ENCODE measurements at regions not wholly inside any gene's neighbourhood (a gene's known extent, or its start where the extent isn't known, plus 50 kb on each side); places are given as distances from the start of the nearest gene placed in this dataset.
"Not testable (repeated sequence)": the region's sequence is repeated elsewhere in the genome, so short reads cannot be mapped to it uniquely, and the experiment has no call there.

- H3K36me3 ChIP-seq (replicated peaks in 1 of 2; ENCODE audit: insufficient read depth in 1 of 2, low read depth in 2 of 2); H3K4me3 ChIP-seq; intact Hi-C loops (cut with DNase I); DNase-seq; H3K27ac ChIP-seq; ATAC-seq; H3K4me1 ChIP-seq; H3K9me3 ChIP-seq; H3K27me3 ChIP-seq: not testable (repeated sequence)
- 83 to 87% methylated on average over 20 to 24 of the region's 29 CpGs for whole genome bisulfite sequencing, 2 donors
These were observed 71.8 kb downstream of the TMEM121 start for GRCh38 chr14:105598040-105598763.

- H3K4me1 ChIP-seq; ATAC-seq; H3K9me3 ChIP-seq; H3K36me3 ChIP-seq (replicated peaks in 1 of 2; ENCODE audit: insufficient read depth in 1 of 2, low read depth in 2 of 2); H3K4me3 ChIP-seq; intact Hi-C loops (cut with DNase I); DNase-seq; H3K27ac ChIP-seq; H3K27me3 ChIP-seq: not testable (repeated sequence)
- 72 to 78% methylated on average over 15 to 22 of the region's 26 CpGs for WGBS, 2 donors
These were observed 72.7 kb downstream of the TMEM121 start for GRCh38 chr14:105598925-105599586.

GRCh38 chr14:105600195-105600938 lies 74.0 kb downstream of the TMEM121 start:
- 80 to 82% methylated on average over 2 to 46 of the region's 52 CpGs for WGBS, 2 donors
- H3K36me3 ChIP-seq (replicated peaks in 1 of 2; ENCODE audit: insufficient read depth in 1 of 2, low read depth in 2 of 2); H3K4me1 ChIP-seq; H3K9me3 ChIP-seq; DNase-seq; H3K27me3 ChIP-seq; H3K4me3 ChIP-seq; intact Hi-C loops (cut with DNase I); H3K27ac ChIP-seq; ATAC-seq: not testable (repeated sequence)

GRCh38 chr14:105600939-105601359 lies 74.6 kb downstream of the TMEM121 start:
- no peak overlapping the region for H3K4me3 ChIP-seq
- intact Hi-C loops (cut with DNase I), result no loop called here
- no peaks in the 10 kb centered on the region for H3K4me1 ChIP-seq
- no peaks in the 10 kb centered on the region for H3K36me3 ChIP-seq (replicated peaks in 1 of 2; ENCODE audit: insufficient read depth in 1 of 2, low read depth in 2 of 2)
- H3K27ac ChIP-seq, result no peak overlapping the region
- H3K27me3 ChIP-seq, result no peaks in the 10 kb centered on the region
- DNase-seq, result no peak
- no peaks in the 10 kb centered on the region for H3K9me3 ChIP-seq
- no peak for ATAC-seq
- TF ChIP-seq CTCF (IDR thresholded peaks at IDR 0.05), result no peak
- TF ChIP-seq POLR2A (IDR thresholded peaks at IDR 0.05), result no peak
- 67 to 72% methylated on average over 15 to 18 of the region's 19 CpGs for WGBS, 2 donors

GRCh38 chr14:105601360-105602242 lies 75.2 kb downstream of the TMEM121 start:
- no peaks in the 10 kb centered on the region for H3K27me3 ChIP-seq

More at GRCh38 chr14:105601360-105602242, 75.2 kb downstream of the TMEM121 start:
- Histone ChIP-seq H3K4me1 (no peaks in the 10 kb centered on the region), H3K27ac (no peak overlapping the region), H3K9me3 (no peaks in the 10 kb centered on the region), H3K36me3 (replicated peaks in 1 of 2; ENCODE audit: insufficient read depth in 1 of 2, low read depth in 2 of 2) (no peaks in the 10 kb centered on the region), H3K4me3 (no peak overlapping the region)
- WGBS, 2 donors, result 70 to 75% methylated on average over 12 to 20 of the region's 20 CpGs
- intact Hi-C loops (cut with DNase I), result no loop called here
- TF ChIP-seq POLR2A (IDR thresholded peaks at IDR 0.05) (no peak), CTCF (IDR thresholded peaks at IDR 0.05) (no peak)
- DNase-seq (no peak), ATAC-seq (no peak)

Measured in body of pancreas (tissue), 4 donors.